ENCODE measurements at regions not wholly inside any gene's neighbourhood (a gene's known extent, or its start where the extent isn't known, plus 50 kb on each side); places are given as distances from the start of the nearest gene placed in this dataset.

- no peak for DNase-seq (ENCODE audit: low read depth, low spot score)
- no peaks in the 10 kb centered on the region for H3K9me2 ChIP-seq (ENCODE audit: insufficient read depth)
- ATAC-seq, result no peak
- intact Hi-C loops (cut with micrococcal nuclease), result no loop called here
- no peak overlapping the region for H2AFZ ChIP-seq (ENCODE audit: low read depth, low read length, poor library complexity, severe bottlenecking)
- H3K4me2 ChIP-seq (ENCODE audit: low read length), result no peak overlapping the region
- no peaks in the 10 kb centered on the region for H4K20me1 ChIP-seq (ENCODE audit: insufficient read depth)
- peaks cover 0 to 10% of the 10 kb centered on the region in 2 experiments; a peak in 2 of 4 replicates for H3K9me3 ChIP-seq (ENCODE audit: control insufficient read depth in 1 of 2, insufficient read depth in 1 of 2, low read depth in 1 of 2, low read length in 2 of 2)
- no peak for TF ChIP-seq EZH2 (IDR thresholded peaks at IDR 0.05)
- TF ChIP-seq JUND (IDR thresholded peaks at IDR 0.05), result no peak
- TF ChIP-seq YY1 (IDR thresholded peaks at IDR 0.05; ENCODE audit: extremely low read depth, insufficient replicate concordance, low read depth, low read length), result no peak
- TF ChIP-seq SIN3A (IDR thresholded peaks at IDR 0.05; ENCODE audit: low read depth), result no peak
- no peak for TF ChIP-seq ELF1 (IDR thresholded peaks at IDR 0.05; ENCODE audit: borderline replicate concordance, low read depth)
- no peak for TF ChIP-seq MAX (IDR thresholded peaks at IDR 0.05)
- no peak for TF ChIP-seq RAD21 (IDR thresholded peaks at IDR 0.05; ENCODE audit: low read depth)
- TF ChIP-seq SRF (IDR thresholded peaks at IDR 0.05; ENCODE audit: low read depth), result no peak
- TF ChIP-seq TCF7L2 (IDR thresholded peaks at IDR 0.05; ENCODE audit: borderline replicate concordance, extremely low read depth, insufficient read depth, insufficient read length), result no peak
- TF ChIP-seq POLR2AphosphoS5 (IDR thresholded peaks at IDR 0.05; ENCODE audit: low read depth, low read length), result no peak
- TF ChIP-seq ZBTB33 (IDR thresholded peaks at IDR 0.05; ENCODE audit: extremely low read depth, insufficient replicate concordance, low read length), result no peak
- no peak for TF ChIP-seq ATF3 (IDR thresholded peaks at IDR 0.05)
- TF ChIP-seq CBX3 (IDR thresholded peaks at IDR 0.05; ENCODE audit: low read depth), result no peak
- no peak for TF ChIP-seq CTCF (IDR thresholded peaks at IDR 0.05 in 2 of 3, conservative IDR thresholded peaks at IDR 0.05 in 1 of 3; ENCODE audit: borderline replicate concordance in 1 of 3, insufficient read depth in 1 of 3, low read depth in 2 of 3, low read length in 2 of 3)
- no peak for TF ChIP-seq FOSL1 (IDR thresholded peaks at IDR 0.05; ENCODE audit: low read depth)
- no peak for TF ChIP-seq ZFX (IDR thresholded peaks at IDR 0.05)
- TF ChIP-seq EZH2phosphoT487 (IDR thresholded peaks at IDR 0.05; ENCODE audit: borderline replicate concordance), result no peak
- no peak for TF ChIP-seq EGR1 (IDR thresholded peaks at IDR 0.05; ENCODE audit: low read depth)
- no peak for TF ChIP-seq POLR2A (IDR thresholded peaks at IDR 0.05; ENCODE audit: borderline replicate concordance, extremely low read depth, insufficient read depth, insufficient read length)
- ChIA-PET POLR2A (no interaction called here), CTCF (no interaction called here), RAD21 (ENCODE audit: low non-redundant PET in 1 of 2, low total read pairs in 2 of 2, uncharacterized antibody in 2 of 2, unreplicated experiment in 2 of 2) (no interaction called here)
- H3K4me3 ChIP-seq (replicated peaks in 1 of 2; ENCODE audit: low read depth in 1 of 2, low read length in 2 of 2), result no peak overlapping the region
- no peaks in the 10 kb centered on the region for H3K79me2 ChIP-seq (ENCODE audit: insufficient read depth, low read length)
- H3K4me1 ChIP-seq (ENCODE audit: control insufficient read depth in 1 of 2, insufficient read depth in 2 of 2, low read length in 2 of 2), result no peaks in the 10 kb centered on the region
- no peaks in the 10 kb centered on the region for H3K27me3 ChIP-seq (ENCODE audit: insufficient read depth, low read length)
- H3K27ac ChIP-seq (ENCODE audit: low read depth, low read length), result no peak overlapping the region
- H3K36me3 ChIP-seq (ENCODE audit: control insufficient read depth in 1 of 2, insufficient read depth in 2 of 2, low read length in 2 of 2), result no peaks in the 10 kb centered on the region
- no TSS peak for BruUV-seq (replicated peaks)
- H3K9ac ChIP-seq (ENCODE audit: low read length), result no peak overlapping the region
Observed at GRCh38 chr2:49371128-49371701, 216.9 kb upstream of the FSHR start.
